OCI-LY7 (cell line): ENCODE measurements at regions not wholly inside any gene's neighbourhood (a gene's known extent, or its start where the extent isn't known, plus 50 kb on each side); places are given as distances from the start of the nearest gene placed in this dataset.

Source experiments
- BruUV-seq: library from RNA; stranded (reverse); fragments of 400-500 nt; replicated peaks from 2 replicates; lab custom pipeline; 2021; lab: Mats Ljungman, UMichigan
- CTCF ChIA-PET: fragments of 300-600 bp; sonication (Branson Sonifier 250); formaldehyde crosslinking; loops from one replicate; lab custom pipeline; 2022; ENCODE audit warnings: antibody characterized with exemption; ENCODE audit not compliant: unreplicated experiment; lab: Charles Lee
- POLR2A ChIA-PET: fragments of 300-600 bp; sonication (Branson Sonifier 250); formaldehyde crosslinking; loops from one replicate; lab custom pipeline; 2022; ENCODE audit warnings: antibody characterized with exemption; lab: Charles Lee
- DNase-seq: peaks from one replicate; pipeline ENCODE4 v3.0.0-alpha.2; 2015; ENCODE audit warnings: low spot score
- H2AFZ ChIP-seq: fragments of 200-600 bp; sonication (generic), shearing (Covaris generic); 2 replicates; pipeline ENCODE4 v1.6.1; 2014; ENCODE audit warnings: mild to moderate bottlenecking, antibody characterized with exemption, low read length, moderate library complexity
- H3K27ac ChIP-seq: fragments of 200-600 bp; sonication (generic); 2 replicates; pipeline ENCODE4 v1.5.1; 2014; ENCODE audit warnings: mixed run types, low read depth, mild to moderate bottlenecking, moderate library complexity, low read length, inconsistent platforms; ENCODE audit not compliant: poor library complexity, severe bottlenecking
- H3K36me3 ChIP-seq: fragments of 200-600 bp; sonication (generic); 2 replicates; pipeline ENCODE4 v1.6.1; 2014; ENCODE audit warnings: mild to moderate bottlenecking, antibody characterized with exemption, low read length, moderate library complexity, mixed read lengths; ENCODE audit not compliant: insufficient read depth
- H3K4me1 ChIP-seq: fragments of 200-600 bp; sonication (generic); 2 replicates; pipeline ENCODE4 v1.5.1; 2014; ENCODE audit warnings: mild to moderate bottlenecking, low read length; ENCODE audit not compliant: insufficient read depth, poor library complexity, severe bottlenecking
- H3K4me2 ChIP-seq: fragments of 200-600 bp; sonication (generic); 2 replicates; pipeline ENCODE4 v1.6.1; 2014; ENCODE audit warnings: mild to moderate bottlenecking, low read length
- H3K4me3 ChIP-seq: fragments of 200-600 bp; sonication (generic); 2 replicates; pipeline ENCODE4 v1.5.1; 2014; ENCODE audit warnings: mild to moderate bottlenecking, low read depth, low read length; ENCODE audit not compliant: poor library complexity, severe bottlenecking
- H3K79me2 ChIP-seq: fragments of 200-600 bp; sonication (generic); 2 replicates; pipeline ENCODE4 v1.6.1; 2016; ENCODE audit warnings: low read depth, mild to moderate bottlenecking, low read length, moderate library complexity, mixed read lengths; ENCODE audit not compliant: insufficient read depth
- H3K9me2 ChIP-seq: fragments of 200-600 bp; sonication (generic); 2 replicates; pipeline ENCODE4 v1.6.1; 2016; ENCODE audit warnings: mild to moderate bottlenecking, low read length, mixed read lengths; ENCODE audit not compliant: insufficient read depth
- H3K9me3 ChIP-seq: fragments of 200-600 bp; sonication (generic); 2 replicates; pipeline ENCODE4 v1.6.1; 2014; ENCODE audit warnings: mild to moderate bottlenecking, mixed run types, low read length, mixed read lengths
- H4K20me1 ChIP-seq: fragments of 200-600 bp; sonication (generic); 2 replicates; pipeline ENCODE4 v1.6.1; 2014; ENCODE audit warnings: mild to moderate bottlenecking, antibody characterized with exemption, low read length, moderate library complexity, mixed read lengths; ENCODE audit not compliant: insufficient read depth
- EZH2phosphoT487 ChIP-seq: fragments of 200-600 bp; sonication (generic); IDR thresholded peaks from 2 replicates; pipeline ENCODE4 v1.6.1; 2018; ENCODE audit warnings: low read depth, borderline replicate concordance, mild to moderate bottlenecking, mixed run types, antibody characterized with exemption, low read length, moderate library complexity, mixed read lengths
- intact Hi-C: fragments of 100-400 bp; cut with micrococcal nuclease; formaldehyde crosslinking; loops from one replicate; pipeline ENCODE4 v1.10.0; 2022; ENCODE audit not compliant: unreplicated experiment
- TF ChIP-seq, protein P1 (sequence below): fragments of 200-600 bp; sonication (generic); conservative IDR thresholded peaks from 2 replicates; pipeline ENCODE4 v1.5.1; 2014; ENCODE audit warnings: mild to moderate bottlenecking, antibody characterized with exemption, low read length, moderate library complexity, mixed read lengths

DNA sequence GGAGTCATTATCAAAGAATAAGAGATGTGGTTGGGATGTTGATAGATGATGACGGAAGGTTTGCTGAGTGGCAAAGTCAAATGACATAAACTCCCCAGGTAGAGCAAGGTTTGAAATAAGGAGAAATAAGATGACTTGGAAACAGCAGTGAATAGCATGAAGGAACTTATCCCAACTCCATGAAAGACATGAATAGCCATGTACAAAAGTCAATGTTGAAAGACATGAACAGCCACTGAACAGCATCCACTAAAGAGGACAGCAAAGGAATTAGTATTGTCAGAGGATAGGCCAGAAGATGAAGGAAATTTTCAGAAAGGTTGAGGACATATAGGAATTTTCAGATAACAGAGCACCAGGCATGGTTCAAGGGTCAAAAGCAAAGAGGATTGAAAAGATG, 286.0 kb upstream of the FBXL7 start:
- no peaks in the 10 kb centered on the region for H3K36me3 ChIP-seq
- no peak overlapping the region for H2AFZ ChIP-seq
- no peak overlapping the region for H3K4me3 ChIP-seq
- ChIA-PET POLR2A (no interaction called here), CTCF (no interaction called here)
- H3K9me2 ChIP-seq, result no peaks in the 10 kb centered on the region
- H3K27ac ChIP-seq, result no peak overlapping the region
- no peaks in the 10 kb centered on the region for H4K20me1 ChIP-seq
- no TSS peak for BruUV-seq
- H3K4me1 ChIP-seq, result no peaks in the 10 kb centered on the region
- H3K79me2 ChIP-seq, result no peaks in the 10 kb centered on the region
- intact Hi-C loops, result no loop called here
- no peaks in the 10 kb centered on the region for H3K9me3 ChIP-seq
- no peak for DNase-seq
- TF ChIP-seq, protein P1, sequence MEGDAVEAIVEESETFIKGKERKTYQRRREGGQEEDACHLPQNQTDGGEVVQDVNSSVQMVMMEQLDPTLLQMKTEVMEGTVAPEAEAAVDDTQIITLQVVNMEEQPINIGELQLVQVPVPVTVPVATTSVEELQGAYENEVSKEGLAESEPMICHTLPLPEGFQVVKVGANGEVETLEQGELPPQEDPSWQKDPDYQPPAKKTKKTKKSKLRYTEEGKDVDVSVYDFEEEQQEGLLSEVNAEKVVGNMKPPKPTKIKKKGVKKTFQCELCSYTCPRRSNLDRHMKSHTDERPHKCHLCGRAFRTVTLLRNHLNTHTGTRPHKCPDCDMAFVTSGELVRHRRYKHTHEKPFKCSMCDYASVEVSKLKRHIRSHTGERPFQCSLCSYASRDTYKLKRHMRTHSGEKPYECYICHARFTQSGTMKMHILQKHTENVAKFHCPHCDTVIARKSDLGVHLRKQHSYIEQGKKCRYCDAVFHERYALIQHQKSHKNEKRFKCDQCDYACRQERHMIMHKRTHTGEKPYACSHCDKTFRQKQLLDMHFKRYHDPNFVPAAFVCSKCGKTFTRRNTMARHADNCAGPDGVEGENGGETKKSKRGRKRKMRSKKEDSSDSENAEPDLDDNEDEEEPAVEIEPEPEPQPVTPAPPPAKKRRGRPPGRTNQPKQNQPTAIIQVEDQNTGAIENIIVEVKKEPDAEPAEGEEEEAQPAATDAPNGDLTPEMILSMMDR, result no peak
- TF ChIP-seq EZH2phosphoT487, result no peak
- no peak overlapping the region for H3K4me2 ChIP-seq

DNA sequence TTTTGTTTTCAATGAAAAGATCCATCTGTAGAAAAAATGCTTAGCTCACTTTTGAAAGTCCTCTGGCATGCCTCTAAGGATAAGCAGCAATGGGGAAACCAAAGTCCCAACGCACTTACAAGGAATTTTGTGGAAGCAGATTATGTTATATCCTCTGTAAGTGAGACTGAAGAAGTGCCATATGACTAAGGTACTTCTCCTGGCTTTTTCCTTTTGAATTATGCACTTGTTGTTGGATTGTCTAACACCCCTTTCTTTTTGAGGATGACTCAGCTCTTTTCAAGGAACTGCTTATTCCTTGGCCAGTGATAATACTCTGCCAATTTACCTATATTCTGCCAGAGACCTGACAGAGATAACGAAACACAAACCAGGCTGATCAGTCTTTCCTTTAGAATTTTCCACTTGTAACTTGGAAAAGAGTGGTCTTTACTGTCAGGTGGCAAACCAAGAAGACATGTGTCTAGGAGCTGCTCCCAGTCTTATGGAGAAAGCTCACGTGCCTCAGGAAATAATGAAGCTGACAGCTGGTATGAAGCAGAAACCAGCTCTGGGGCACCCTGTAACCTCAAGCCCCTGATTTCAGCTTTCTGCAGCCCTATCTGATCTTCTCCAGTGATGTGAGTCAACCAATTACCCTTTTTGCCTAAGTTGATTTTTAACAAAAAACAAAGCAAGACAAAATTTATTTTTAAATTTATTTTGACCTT, 290.8 kb upstream of the FBXL7 start:
- H3K4me2 ChIP-seq, result no peak overlapping the region
- DNase-seq, result no peak
- no peak for TF ChIP-seq EZH2phosphoT487
- TF ChIP-seq, protein P1, result no peak
- no peaks in the 10 kb centered on the region for H3K9me2 ChIP-seq
- no peak overlapping the region for H3K27ac ChIP-seq
- ChIA-PET CTCF (no interaction called here), POLR2A (interaction anchor here (0.5 to 0.8 kb wide), 3 partner anchors 63 to 1234 kb away, joined by 4 to 5 read pairs (median 4); no protein-coding TSS in a partner anchor)
- H3K36me3 ChIP-seq, result no peaks in the 10 kb centered on the region
- no peaks in the 10 kb centered on the region for H3K9me3 ChIP-seq
- H2AFZ ChIP-seq, result no peak overlapping the region
- intact Hi-C loops, result no loop called here
- H3K4me3 ChIP-seq, result no peak overlapping the region
- no peaks in the 10 kb centered on the region for H3K4me1 ChIP-seq
- H4K20me1 ChIP-seq, result no peaks in the 10 kb centered on the region
- BruUV-seq, result no TSS peak
- H3K79me2 ChIP-seq, result no peaks in the 10 kb centered on the region

DNA sequence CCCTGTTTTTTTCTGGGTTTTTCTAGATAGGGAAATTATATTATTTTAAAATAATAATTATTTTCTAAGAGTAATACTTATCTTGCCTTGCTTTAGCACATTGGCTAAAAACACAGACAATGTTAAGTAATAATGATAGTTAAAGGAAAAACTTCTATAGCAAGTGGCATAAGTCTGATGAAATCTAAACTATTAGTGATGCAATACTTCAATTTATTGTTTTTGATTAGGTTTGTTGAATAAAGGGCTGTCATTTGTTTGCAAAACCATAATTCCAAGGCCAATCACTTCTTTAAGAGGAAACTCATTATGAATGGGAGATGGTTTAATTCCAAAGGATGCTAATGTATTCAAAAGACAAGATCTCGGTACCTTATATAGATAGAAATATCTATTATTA, 293.8 kb upstream of the FBXL7 start:
- intact Hi-C loops, result no loop called here
- DNase-seq, result no peak
- no peaks in the 10 kb centered on the region for H3K9me3 ChIP-seq

More for the DNA sequence above, 293.8 kb upstream of the FBXL7 start:
- no TSS peak for BruUV-seq
- Histone ChIP-seq H3K27ac (no peak overlapping the region), H3K9me2 (no peaks in the 10 kb centered on the region), H3K4me1 (no peaks in the 10 kb centered on the region), H3K4me2 (no peak overlapping the region), H3K4me3 (no peak overlapping the region), H3K36me3 (no peaks in the 10 kb centered on the region), H3K79me2 (no peaks in the 10 kb centered on the region), H4K20me1 (no peaks in the 10 kb centered on the region), H2AFZ (no peak overlapping the region)
- no peak for TF ChIP-seq EZH2phosphoT487
- TF ChIP-seq, protein P1, result no peak
- ChIA-PET POLR2A (interaction anchor here (0.6 kb wide), 1 partner anchor 25 kb away, joined by 4 read pairs; no protein-coding TSS in a partner anchor), CTCF (no interaction called here)
